Thyroid gland (tissue), 4 donors: ENCODE measurements at regions not wholly inside any gene's neighbourhood (a gene's known extent, or its start where the extent isn't known, plus 50 kb on each side); places are given as distances from the start of the nearest gene placed in this dataset.

Source experiments
- POLR2A ChIP-seq, 2 donors: fragments of 450-650 bp; IDR thresholded peaks; one replicate each; pipeline ENCODE4 v1.6.1; 2017; ENCODE audit warnings: antibody characterized with exemption in 2 of 2, mild to moderate bottlenecking in 2 of 2, moderate library complexity in 1 of 2
- TF ChIP-seq, protein P1 (sequence below), 6 experiments: fragments of 200-600 bp in 3 of 6; fragments of 450-650 bp in 3 of 6; sonication (generic) in 3 of 6; IDR thresholded peaks; one replicate each; pipeline ENCODE4 v1.5.1; 2016 to 2019; ENCODE audit warnings: antibody characterized with exemption in 6 of 6, mild to moderate bottlenecking in 2 of 6, inconsistent platforms in 1 of 6, moderate library complexity in 1 of 6

DNA sequence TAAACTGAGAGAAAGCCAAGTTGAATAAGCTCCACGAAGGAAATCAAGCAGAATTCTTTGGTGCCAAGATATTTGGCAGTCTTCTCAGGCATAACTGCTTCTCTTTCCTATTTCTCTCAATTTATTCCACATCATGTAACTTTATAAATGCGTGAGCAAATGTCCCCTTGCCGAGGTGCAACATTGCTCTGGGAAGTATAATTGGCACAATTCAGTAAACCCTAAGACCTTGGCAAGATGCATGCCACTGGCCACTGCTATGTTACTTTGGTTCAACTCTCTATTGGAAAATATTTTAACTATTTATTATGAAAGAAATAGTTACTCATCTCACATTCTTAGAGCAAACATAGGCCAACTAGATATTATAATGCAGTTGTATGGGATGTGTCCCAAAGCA is 170.2 kb downstream of the SUCNR1 start:
- TF ChIP-seq, protein P1, sequence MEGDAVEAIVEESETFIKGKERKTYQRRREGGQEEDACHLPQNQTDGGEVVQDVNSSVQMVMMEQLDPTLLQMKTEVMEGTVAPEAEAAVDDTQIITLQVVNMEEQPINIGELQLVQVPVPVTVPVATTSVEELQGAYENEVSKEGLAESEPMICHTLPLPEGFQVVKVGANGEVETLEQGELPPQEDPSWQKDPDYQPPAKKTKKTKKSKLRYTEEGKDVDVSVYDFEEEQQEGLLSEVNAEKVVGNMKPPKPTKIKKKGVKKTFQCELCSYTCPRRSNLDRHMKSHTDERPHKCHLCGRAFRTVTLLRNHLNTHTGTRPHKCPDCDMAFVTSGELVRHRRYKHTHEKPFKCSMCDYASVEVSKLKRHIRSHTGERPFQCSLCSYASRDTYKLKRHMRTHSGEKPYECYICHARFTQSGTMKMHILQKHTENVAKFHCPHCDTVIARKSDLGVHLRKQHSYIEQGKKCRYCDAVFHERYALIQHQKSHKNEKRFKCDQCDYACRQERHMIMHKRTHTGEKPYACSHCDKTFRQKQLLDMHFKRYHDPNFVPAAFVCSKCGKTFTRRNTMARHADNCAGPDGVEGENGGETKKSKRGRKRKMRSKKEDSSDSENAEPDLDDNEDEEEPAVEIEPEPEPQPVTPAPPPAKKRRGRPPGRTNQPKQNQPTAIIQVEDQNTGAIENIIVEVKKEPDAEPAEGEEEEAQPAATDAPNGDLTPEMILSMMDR (IDR thresholded peaks at IDR 0.05): no peak
- no peak for TF ChIP-seq POLR2A (IDR thresholded peaks at IDR 0.05)
